Smooth muscle cell (in vitro differentiated cells): ENCODE measurements at regions not wholly inside any gene's neighbourhood (a gene's known extent, or its start where the extent isn't known, plus 50 kb on each side); places are given as distances from the start of the nearest gene placed in this dataset.

Experiments
- DNase-seq: peaks from one replicate; lab custom pipeline; 2025; ENCODE audit not compliant: unreplicated experiment; lab: John Stamatoyannopoulos, UW
- H2AFZ ChIP-seq: fragments of 200-600 bp; sonication (generic); 2 replicates; pipeline ENCODE4 v1.6.0; 2016; ENCODE audit warnings: antibody characterized with exemption, low read depth, mild to moderate bottlenecking
- H3F3A ChIP-seq: fragments of 200-600 bp; sonication (generic); 2 replicates; pipeline ENCODE4 v1.6.0; 2017; ENCODE audit warnings: antibody characterized with exemption, low read depth
- H3K27ac ChIP-seq: fragments of 200-600 bp; sonication (generic); 2 replicates; pipeline ENCODE4 v1.5.1; 2016; ENCODE audit warnings: low read depth, mild to moderate bottlenecking
- H3K27me3 ChIP-seq: fragments of 200-600 bp; sonication (generic); 2 replicates; pipeline ENCODE4 v1.6.1; 2016; ENCODE audit warnings: low read depth, mild to moderate bottlenecking
- H3K36me3 ChIP-seq: fragments of 200-600 bp; sonication (generic); 2 replicates; pipeline ENCODE4 v1.5.1; 2016; ENCODE audit warnings: low read depth
- H3K4me1 ChIP-seq: fragments of 200-600 bp; sonication (generic); 2 replicates; pipeline ENCODE4 v1.5.1; 2016; ENCODE audit warnings: low read depth
- H3K4me2 ChIP-seq: fragments of 200-600 bp; sonication (generic); 2 replicates; pipeline ENCODE4 v1.6.0; 2016; ENCODE audit warnings: mild to moderate bottlenecking
- H3K4me3 ChIP-seq: fragments of 200-600 bp; sonication (generic); 2 replicates; pipeline ENCODE4 v1.5.1; 2016; ENCODE audit warnings: mild to moderate bottlenecking
- H3K79me2 ChIP-seq: fragments of 200-600 bp; sonication (generic); 2 replicates; pipeline ENCODE4 v1.6.0; 2016; ENCODE audit warnings: low read depth, mild to moderate bottlenecking
- H3K9ac ChIP-seq: fragments of 200-600 bp; sonication (generic); 2 replicates; pipeline ENCODE4 v1.6.0; 2016; ENCODE audit warnings: low read depth
- H3K9me3 ChIP-seq: fragments of 200-600 bp; sonication (generic); replicated peaks from 2 replicates; pipeline ENCODE4 v1.5.1; 2016; ENCODE audit warnings: low read depth
- H4K20me1 ChIP-seq: fragments of 200-600 bp; sonication (generic); 2 replicates; pipeline ENCODE4 v1.6.0; 2016; ENCODE audit warnings: low read depth
- WGBS: methylation state at CpG from one replicate; pipeline ENCODE4 v1.1.7; 2016; ENCODE audit warnings: low lambda C conversion rate; 5-methylcytosine and 5-hydroxymethylcytosine counted together
- TF ChIP-seq, protein P1 (sequence below): fragments of 200-600 bp; sonication (generic); IDR thresholded peaks from 2 replicates; pipeline ENCODE4 v1.5.1; 2017; ENCODE audit warnings: borderline replicate concordance, mild to moderate bottlenecking, antibody characterized with exemption; ENCODE audit not compliant: insufficient read depth, poor library complexity, severe bottlenecking

DNA sequence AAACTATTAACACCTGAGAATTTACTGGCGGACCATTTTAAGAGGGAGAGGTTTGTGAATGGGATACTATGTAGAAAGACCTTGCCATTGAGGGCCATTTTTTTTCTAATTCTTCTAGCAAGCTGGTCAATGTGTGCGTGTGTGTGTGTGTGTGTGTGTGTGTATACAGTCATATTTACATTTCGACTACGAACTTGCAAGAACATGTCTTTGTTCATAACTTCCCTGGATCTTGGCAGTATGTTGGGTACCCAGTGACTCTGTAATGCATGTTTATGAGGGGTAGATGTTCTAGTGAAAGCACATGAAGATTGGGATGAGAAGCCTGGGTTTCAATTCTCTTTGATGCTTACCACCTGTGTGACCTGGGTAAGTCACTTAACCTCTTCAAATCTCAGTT, 133.6 kb downstream of the UBE2E3 start:
- H3K27ac ChIP-seq, result no peak overlapping the region
- H3K79me2 ChIP-seq, result no peaks in the 10 kb centered on the region
- TF ChIP-seq, protein P1, sequence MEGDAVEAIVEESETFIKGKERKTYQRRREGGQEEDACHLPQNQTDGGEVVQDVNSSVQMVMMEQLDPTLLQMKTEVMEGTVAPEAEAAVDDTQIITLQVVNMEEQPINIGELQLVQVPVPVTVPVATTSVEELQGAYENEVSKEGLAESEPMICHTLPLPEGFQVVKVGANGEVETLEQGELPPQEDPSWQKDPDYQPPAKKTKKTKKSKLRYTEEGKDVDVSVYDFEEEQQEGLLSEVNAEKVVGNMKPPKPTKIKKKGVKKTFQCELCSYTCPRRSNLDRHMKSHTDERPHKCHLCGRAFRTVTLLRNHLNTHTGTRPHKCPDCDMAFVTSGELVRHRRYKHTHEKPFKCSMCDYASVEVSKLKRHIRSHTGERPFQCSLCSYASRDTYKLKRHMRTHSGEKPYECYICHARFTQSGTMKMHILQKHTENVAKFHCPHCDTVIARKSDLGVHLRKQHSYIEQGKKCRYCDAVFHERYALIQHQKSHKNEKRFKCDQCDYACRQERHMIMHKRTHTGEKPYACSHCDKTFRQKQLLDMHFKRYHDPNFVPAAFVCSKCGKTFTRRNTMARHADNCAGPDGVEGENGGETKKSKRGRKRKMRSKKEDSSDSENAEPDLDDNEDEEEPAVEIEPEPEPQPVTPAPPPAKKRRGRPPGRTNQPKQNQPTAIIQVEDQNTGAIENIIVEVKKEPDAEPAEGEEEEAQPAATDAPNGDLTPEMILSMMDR, result no peak
- no peak overlapping the region for H3K4me3 ChIP-seq
- no peaks in the 10 kb centered on the region for H3F3A ChIP-seq
- no peak overlapping the region for H3K4me2 ChIP-seq
- no peak for DNase-seq
- H3K9me3 ChIP-seq, result no peaks in the 10 kb centered on the region
- H2AFZ ChIP-seq, result no peak overlapping the region
- H4K20me1 ChIP-seq, result no peaks in the 10 kb centered on the region
- H3K4me1 ChIP-seq, result no peaks in the 10 kb centered on the region
- 94% methylated on average over 4 of the region's 4 CpGs for WGBS
- H3K27me3 ChIP-seq, result no peaks in the 10 kb centered on the region
- no peak overlapping the region for H3K9ac ChIP-seq
- H3K36me3 ChIP-seq, result no peaks in the 10 kb centered on the region

DNA sequence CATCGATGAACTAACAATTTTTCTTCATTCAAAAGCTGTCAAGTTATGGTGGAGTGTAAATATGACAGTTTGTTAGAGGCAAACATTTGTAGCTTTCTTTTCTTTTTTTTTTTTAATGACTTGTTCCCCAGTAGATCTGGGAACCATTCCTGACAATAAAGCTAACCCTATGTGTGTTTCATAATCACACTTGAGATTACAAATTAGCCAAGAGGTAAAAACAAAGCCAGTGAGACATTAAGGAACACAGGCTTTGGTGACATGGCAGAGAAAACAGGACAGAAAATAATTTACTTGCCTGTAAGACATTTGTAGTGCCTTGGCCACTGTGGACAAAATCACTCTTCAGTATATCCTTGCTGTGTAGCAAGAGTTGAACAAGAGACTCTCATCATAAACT, 135.9 kb downstream of the UBE2E3 start:
- H3K36me3 ChIP-seq, result no peaks in the 10 kb centered on the region
- 89% methylated on average over 1 of the region's 1 CpG for WGBS
- H3K4me3 ChIP-seq, result no peak overlapping the region
- TF ChIP-seq, protein P1, result no peak
- DNase-seq, result no peak
- H3F3A ChIP-seq, result no peaks in the 10 kb centered on the region
- no peak overlapping the region for H2AFZ ChIP-seq
- H4K20me1 ChIP-seq, result no peaks in the 10 kb centered on the region
- no peaks in the 10 kb centered on the region for H3K27me3 ChIP-seq
- no peak overlapping the region for H3K27ac ChIP-seq
- no peaks in the 10 kb centered on the region for H3K79me2 ChIP-seq
- H3K4me1 ChIP-seq, result no peaks in the 10 kb centered on the region
- no peak overlapping the region for H3K4me2 ChIP-seq
- H3K9ac ChIP-seq, result no peak overlapping the region
- H3K9me3 ChIP-seq, result no peaks in the 10 kb centered on the region

DNA sequence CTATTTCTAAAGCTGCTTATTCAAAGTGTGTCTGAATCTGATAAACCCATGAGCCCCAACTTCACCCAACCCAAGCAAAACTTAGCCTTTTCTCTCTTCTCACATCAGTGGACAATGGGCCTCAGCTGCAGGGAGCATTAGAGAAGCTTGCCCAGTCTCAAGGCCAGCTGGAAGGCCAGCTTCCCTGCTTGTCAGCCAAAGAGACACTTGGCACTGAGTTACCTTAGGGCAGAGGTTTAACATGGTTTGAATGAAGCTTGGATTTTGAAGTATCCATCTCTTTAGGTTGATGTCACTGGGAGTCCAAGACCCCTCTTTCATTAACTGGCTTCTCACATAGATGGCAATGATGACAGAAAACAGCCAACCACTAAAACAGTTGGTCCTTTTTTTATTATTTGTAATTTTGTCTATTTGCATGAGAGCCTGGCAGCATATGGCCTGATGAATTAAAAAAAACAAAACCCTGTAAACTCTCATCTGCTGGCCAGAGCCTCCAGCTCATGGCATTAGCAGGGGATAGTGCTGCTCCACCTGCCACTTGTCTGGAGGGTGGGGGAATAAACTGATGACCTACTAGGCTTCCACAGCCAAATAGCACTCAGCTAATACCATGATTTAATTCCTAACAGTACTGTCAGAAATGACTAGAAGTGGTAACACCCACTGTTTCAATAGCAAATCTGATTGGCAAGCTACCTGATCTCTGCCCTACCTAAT, 137.0 kb downstream of the UBE2E3 start:
- no peak overlapping the region for H3K4me2 ChIP-seq
- TF ChIP-seq, protein P1, result no peak
- no peaks in the 10 kb centered on the region for H3F3A ChIP-seq
- H3K27ac ChIP-seq, result no peak overlapping the region
- no peak for DNase-seq
- no peaks in the 10 kb centered on the region for H3K36me3 ChIP-seq
- no peak overlapping the region for H3K4me3 ChIP-seq
- H3K9me3 ChIP-seq, result no peaks in the 10 kb centered on the region
- no peaks in the 10 kb centered on the region for H4K20me1 ChIP-seq
- no peak overlapping the region for H2AFZ ChIP-seq
- H3K27me3 ChIP-seq, result no peaks in the 10 kb centered on the region
- H3K9ac ChIP-seq, result no peak overlapping the region
- no peaks in the 10 kb centered on the region for H3K4me1 ChIP-seq
- no peaks in the 10 kb centered on the region for H3K79me2 ChIP-seq

DNA sequence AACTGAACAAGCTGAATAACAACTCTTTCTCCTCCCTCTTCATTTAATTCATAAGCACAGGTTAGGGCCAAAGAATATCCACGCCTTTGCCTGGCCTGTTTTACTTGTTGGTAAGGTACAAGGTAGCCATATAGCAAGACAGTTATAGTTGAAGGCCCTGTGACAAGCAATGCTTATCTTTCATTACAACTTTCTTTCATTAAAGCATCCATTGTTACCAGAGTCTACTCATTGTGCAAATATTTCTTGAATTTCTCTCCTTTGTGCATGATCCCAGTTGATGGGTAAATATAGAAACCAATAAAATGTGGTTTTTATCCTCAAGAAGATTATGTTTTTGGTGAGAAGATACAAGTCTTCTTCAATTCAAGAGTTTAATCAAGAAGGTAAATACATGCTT, 140.2 kb downstream of the UBE2E3 start:
- Histone ChIP-seq H3K27me3 (no peaks in the 10 kb centered on the region), H3K79me2 (no peaks in the 10 kb centered on the region), H4K20me1 (no peaks in the 10 kb centered on the region), H3K4me2 (no peak overlapping the region), H2AFZ (no peak overlapping the region), H3K36me3 (no peaks in the 10 kb centered on the region), H3K4me1 (no peaks in the 10 kb centered on the region), H3K4me3 (no peak overlapping the region), H3K27ac (no peak overlapping the region), H3F3A (no peaks in the 10 kb centered on the region), H3K9me3 (no peaks in the 10 kb centered on the region), H3K9ac (no peak overlapping the region)
- 100% methylated on average over 1 of the region's 1 CpG for WGBS
- TF ChIP-seq, protein P1, result no peak
- DNase-seq, result no peak
